NT2/D1 (cell line): ENCODE measurements at regions not wholly inside any gene's neighbourhood (a gene's known extent, or its start where the extent isn't known, plus 50 kb on each side); places are given as distances from the start of the nearest gene placed in this dataset.

Experiments
- DNase-seq: peaks from one replicate; pipeline ENCODE4 v3.0.0-alpha.2; 2011; ENCODE audit warnings: low read depth, low spot score
- H3K27me3 ChIP-seq: 2 replicates; pipeline ENCODE4 v1.6.0; 2011; ENCODE audit warnings: mild to moderate bottlenecking; ENCODE audit not compliant: insufficient read length, insufficient read depth
- H3K36me3 ChIP-seq: 2 replicates; pipeline ENCODE4 v1.6.1; 2011; ENCODE audit warnings: mild to moderate bottlenecking, low read length, mixed read lengths; ENCODE audit not compliant: insufficient read depth, insufficient read length
- H3K4me1 ChIP-seq: 2 replicates; pipeline ENCODE4 v1.5.1; 2011; ENCODE audit not compliant: insufficient read depth, insufficient read length
- H3K4me3 ChIP-seq: 2 replicates; pipeline ENCODE4 v1.5.1; 2011; ENCODE audit warnings: low read depth; ENCODE audit not compliant: insufficient read length
- H3K9ac ChIP-seq: 2 replicates; pipeline ENCODE4 v1.6.0; 2011; ENCODE audit warnings: low read depth; ENCODE audit not compliant: insufficient read length
- H3K9me3 ChIP-seq: 2 replicates; pipeline ENCODE4 v1.5.1; 2011; ENCODE audit warnings: mild to moderate bottlenecking, low read length; ENCODE audit not compliant: insufficient read depth
- SUZ12 ChIP-seq: IDR thresholded peaks from 2 replicates; pipeline ENCODE4 v1.6.1; 2011; ENCODE audit not compliant: insufficient read length, insufficient read depth; ENCODE audit errors: extremely low read depth
- YY1 ChIP-seq: IDR thresholded peaks from 2 replicates; pipeline ENCODE4 v1.6.1; 2011; ENCODE audit not compliant: insufficient read length, insufficient read depth
- ZNF274 ChIP-seq: IDR thresholded peaks from 2 replicates; pipeline ENCODE4 v1.6.1; 2011; ENCODE audit warnings: mild to moderate bottlenecking, low read depth, low read length

- Histone ChIP-seq H3K9me3 (no peaks in the 10 kb centered on the region), H3K36me3 (no peaks in the 10 kb centered on the region), H3K4me3 (no peak overlapping the region), H3K27me3 (no peaks in the 10 kb centered on the region), H3K4me1 (no peaks in the 10 kb centered on the region), H3K9ac (no peak overlapping the region)
- TF ChIP-seq YY1 (no peak), SUZ12 (no peak), ZNF274 (no peak)
- DNase-seq, result no peak
Observed at GRCh38 chr2:35297403-35297802, 1058.2 kb upstream of the CRIM1 start.

GRCh38 chr2:35294636-35295263 lies 1060.8 kb upstream of the CRIM1 start:
- H3K4me1 ChIP-seq, result no peaks in the 10 kb centered on the region
- no peak overlapping the region for H3K9ac ChIP-seq
- DNase-seq, result no peak
- no peaks in the 10 kb centered on the region for H3K9me3 ChIP-seq
- TF ChIP-seq SUZ12 (no peak), ZNF274 (no peak), YY1 (no peak)
- no peaks in the 10 kb centered on the region for H3K36me3 ChIP-seq
- no peaks in the 10 kb centered on the region for H3K27me3 ChIP-seq
- no peak overlapping the region for H3K4me3 ChIP-seq

DNA sequence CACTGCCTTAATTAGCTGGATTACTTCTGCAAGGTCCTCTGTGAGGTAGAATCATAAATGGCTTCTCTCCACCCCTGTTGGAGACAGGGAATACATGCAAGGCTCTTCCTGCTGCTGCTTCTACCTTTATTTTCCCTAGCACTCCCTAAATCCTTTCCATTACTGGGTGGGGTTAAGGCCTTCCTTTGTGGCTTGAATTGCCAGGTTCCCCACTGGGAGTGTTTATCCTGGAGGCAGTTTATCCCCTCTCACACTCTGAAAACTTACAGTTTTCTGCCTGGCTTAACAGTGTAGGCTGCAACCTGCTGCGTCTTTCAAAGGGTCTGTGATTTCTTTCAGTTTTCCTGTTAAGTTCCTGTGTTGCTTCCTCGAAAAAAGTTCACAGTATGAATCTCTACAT lies 1062.3 kb upstream of the CRIM1 start:
- H3K4me3 ChIP-seq, result no peak overlapping the region
- TF ChIP-seq YY1, result no peak
- no peaks in the 10 kb centered on the region for H3K36me3 ChIP-seq
- no peaks in the 10 kb centered on the region for H3K27me3 ChIP-seq
- H3K9ac ChIP-seq, result no peak overlapping the region
- peak; percentile 38 for DNase-seq
- no peaks in the 10 kb centered on the region for H3K4me1 ChIP-seq
- H3K9me3 ChIP-seq, result no peaks in the 10 kb centered on the region

DNA sequence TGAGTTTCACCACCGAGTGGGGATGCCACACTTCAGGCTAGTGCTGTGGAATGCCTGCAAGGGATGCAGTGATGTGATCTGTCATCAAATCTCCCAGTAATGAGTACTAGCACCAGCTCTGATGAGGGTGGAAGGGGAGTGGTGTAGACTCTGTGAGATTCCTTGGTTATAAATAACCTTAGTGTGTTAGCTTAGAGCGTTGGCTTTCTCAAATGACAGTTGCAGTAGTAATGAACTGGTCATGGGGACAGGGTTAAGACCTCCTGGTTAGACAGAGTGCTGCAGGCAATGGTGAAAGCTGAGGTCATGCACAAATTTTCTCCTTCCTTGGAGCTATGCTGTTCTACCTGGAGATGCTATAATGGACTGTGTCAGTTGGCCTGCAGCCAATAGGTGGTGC lies 1063.4 kb upstream of the CRIM1 start:
- Histone ChIP-seq H3K27me3 (no peaks in the 10 kb centered on the region), H3K9me3 (no peaks in the 10 kb centered on the region)
- DNase-seq, result no peak

DNA sequence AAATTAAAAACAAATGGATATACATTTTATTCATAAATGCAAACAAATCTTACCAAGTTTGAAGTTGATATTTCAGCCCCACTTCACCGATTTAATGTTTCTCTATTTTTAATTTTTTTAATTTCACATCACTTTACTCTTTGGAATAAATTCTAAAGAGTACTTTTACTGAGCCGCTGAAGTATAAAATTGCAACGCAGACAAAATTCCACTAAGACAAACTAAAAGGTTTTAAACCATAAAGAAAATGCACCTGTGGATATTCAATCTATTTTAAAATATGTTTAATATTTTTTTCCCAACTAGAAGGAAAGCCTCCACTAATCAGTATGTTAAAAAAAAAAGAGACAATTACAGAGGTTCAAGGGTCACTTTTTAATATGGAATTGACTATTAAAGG lies 1073.9 kb upstream of the CRIM1 start:
- no peak for DNase-seq
- TF ChIP-seq ZNF274, result no peak
- TF ChIP-seq YY1, result no peak
- H3K4me3 ChIP-seq, result no peak overlapping the region

More for the DNA sequence above, 1063.4 kb upstream of the CRIM1 start:
- Histone ChIP-seq H3K36me3 (no peaks in the 10 kb centered on the region), H3K9ac (no peak overlapping the region), H3K4me3 (no peak overlapping the region), H3K4me1 (no peaks in the 10 kb centered on the region)
- TF ChIP-seq SUZ12, result no peak
- no peak for TF ChIP-seq ZNF274
- TF ChIP-seq YY1, result no peak

DNA sequence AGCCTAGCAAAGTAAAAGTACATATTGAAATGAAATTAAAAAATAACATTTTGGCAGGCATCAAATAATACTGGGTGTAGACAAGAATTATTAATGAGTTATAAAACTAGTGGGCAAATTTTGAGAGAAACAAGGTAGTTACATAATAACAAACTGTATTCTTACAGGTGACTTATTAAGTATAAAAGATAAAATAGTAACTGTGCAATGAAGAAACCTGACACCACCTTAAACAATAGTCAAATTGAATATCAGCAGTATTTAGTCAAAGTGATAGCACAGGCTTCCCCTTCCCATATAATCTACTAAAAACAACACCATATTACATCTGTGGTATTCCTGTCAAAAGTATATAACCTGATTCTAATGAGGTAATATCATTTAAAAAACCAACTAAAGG lies 1099.8 kb upstream of the CRIM1 start:
- Histone ChIP-seq H3K27me3 (no peaks in the 10 kb centered on the region), H3K36me3 (no peaks in the 10 kb centered on the region), H3K4me3 (no peak overlapping the region), H3K9me3 (no peaks in the 10 kb centered on the region; the same call in 1 of the 2 replicates), H3K9ac (no peak overlapping the region), H3K4me1 (no peaks in the 10 kb centered on the region)
- TF ChIP-seq ZNF274 (no peak), SUZ12 (no peak), YY1 (no peak)
- DNase-seq, result no peak

More for the DNA sequence above, 1073.9 kb upstream of the CRIM1 start:
- no peaks in the 10 kb centered on the region for H3K27me3 ChIP-seq
- H3K9ac ChIP-seq, result no peak overlapping the region
- no peaks in the 10 kb centered on the region for H3K36me3 ChIP-seq
- H3K4me1 ChIP-seq, result no peaks in the 10 kb centered on the region
- H3K9me3 ChIP-seq, result no peaks in the 10 kb centered on the region

DNA sequence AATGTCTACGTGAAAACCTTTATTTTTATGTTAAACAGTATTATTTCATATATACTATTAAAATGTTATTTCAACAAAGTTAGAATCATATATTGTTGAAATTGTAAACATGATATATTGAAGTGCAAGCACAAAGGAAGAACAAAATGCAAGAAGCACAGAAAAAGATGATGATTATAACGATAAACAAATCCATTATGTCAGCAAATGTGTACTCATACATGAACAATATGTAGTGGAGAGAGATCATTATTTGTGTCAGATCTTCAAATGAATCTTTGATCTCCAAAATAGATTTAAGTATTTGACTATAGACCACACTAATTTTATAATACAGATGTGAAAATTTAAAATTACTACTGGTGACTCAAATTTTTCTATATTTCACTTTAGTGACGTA lies 1104.4 kb upstream of the CRIM1 start:
- no peaks in the 10 kb centered on the region for H3K27me3 ChIP-seq
- no peak overlapping the region for H3K4me3 ChIP-seq
- no peak for DNase-seq
- H3K9me3 ChIP-seq, result peaks cover 5% of the 10 kb centered on the region; the same call in 1 of the 2 replicates
- H3K4me1 ChIP-seq, result no peaks in the 10 kb centered on the region
- no peak for TF ChIP-seq SUZ12
- no peak for TF ChIP-seq YY1
- TF ChIP-seq ZNF274, result no peak
- no peaks in the 10 kb centered on the region for H3K36me3 ChIP-seq
- H3K9ac ChIP-seq, result no peak overlapping the region
